SK-N-SH treated with all-trans-retinoic acid at 6 μM for 48 hours (cell line): ENCODE measurements at regions not wholly inside any gene's neighbourhood (a gene's known extent, or its start where the extent isn't known, plus 50 kb on each side); places are given as distances from the start of the nearest gene placed in this dataset.

Experiments used
- ATAC-seq: fragments of 200-7000 bp; cut with Tn5 transposase; 3 replicates; pipeline ENCODE4 v1.9.1; 2020; ENCODE audit warnings: mild to moderate bottlenecking, moderate library complexity
- ARNTL ChIP-seq: fragments of 450-650 bp; formaldehyde crosslinking; IDR thresholded peaks from 2 replicates; pipeline ENCODE4 v1.5.0; 2020; ENCODE audit warnings: low read depth, mild to moderate bottlenecking, moderate library complexity, borderline replicate concordance
- BACH2 ChIP-seq: fragments of 250-450 bp; sonication (Bioruptor Pico); IDR thresholded peaks from 2 replicates; pipeline ENCODE4 v1.9.0; 2021; ENCODE audit warnings: mild to moderate bottlenecking, borderline replicate concordance
- CREB5 ChIP-seq: fragments of 250-450 bp; sonication (Bioruptor Pico); IDR thresholded peaks from 2 replicates; pipeline ENCODE4 v1.5.1; 2020; ENCODE audit warnings: low read depth, mild to moderate bottlenecking, moderate library complexity
- CSDC2 ChIP-seq: fragments of 250-450 bp; sonication (Bioruptor Pico); IDR thresholded peaks from 2 replicates; pipeline ENCODE4 v1.5.0; 2020; ENCODE audit warnings: mild to moderate bottlenecking, moderate library complexity
- CSRNP3 ChIP-seq: fragments of 250-450 bp; sonication (Bioruptor Pico); IDR thresholded peaks from 2 replicates; pipeline ENCODE4 v1.5.1; 2021; ENCODE audit warnings: mild to moderate bottlenecking, moderate library complexity
- ESRRG ChIP-seq: fragments of 250-450 bp; sonication (Bioruptor Pico); IDR thresholded peaks from 2 replicates; pipeline ENCODE4 v1.6.1; 2021; ENCODE audit warnings: mild to moderate bottlenecking
- GLIS3 ChIP-seq: fragments of 250-450 bp; sonication (Bioruptor Pico); IDR thresholded peaks from 2 replicates; pipeline ENCODE4 v1.5.0; 2020; ENCODE audit warnings: mild to moderate bottlenecking, moderate library complexity
- ISL1 ChIP-seq: fragments of 250-450 bp; sonication (Bioruptor Pico); IDR thresholded peaks from 2 replicates; pipeline ENCODE4 v2.1.2; 2022; ENCODE audit warnings: mild to moderate bottlenecking, moderate library complexity
- OSR1 ChIP-seq: fragments of 250-450 bp; sonication (Bioruptor Pico); IDR thresholded peaks from 2 replicates; pipeline ENCODE4 v1.8.0; 2022; ENCODE audit warnings: moderate library complexity, mild to moderate bottlenecking, inconsistent platforms
- PATZ1 ChIP-seq: fragments of 250-450 bp; sonication (Bioruptor Pico); IDR thresholded peaks from 2 replicates; pipeline ENCODE4 v1.8.0; 2020; ENCODE audit warnings: mild to moderate bottlenecking, moderate library complexity, borderline replicate concordance
- PPARA ChIP-seq: fragments of 250-450 bp; sonication (Bioruptor Pico); IDR thresholded peaks from 2 replicates; pipeline ENCODE4 v1.5.0; 2020; ENCODE audit warnings: mild to moderate bottlenecking, borderline replicate concordance
- RARB ChIP-seq: fragments of 250-450 bp; sonication (Bioruptor Pico); IDR thresholded peaks from 2 replicates; pipeline ENCODE4 v1.8.0; 2021; ENCODE audit warnings: mild to moderate bottlenecking, moderate library complexity
- SNAI2 ChIP-seq: fragments of 250-450 bp; sonication (Bioruptor Pico); IDR thresholded peaks from 2 replicates; pipeline ENCODE4 v1.5.0; 2020; ENCODE audit warnings: mild to moderate bottlenecking, moderate library complexity
- TOX ChIP-seq: fragments of 250-450 bp; sonication (Bioruptor Pico); IDR thresholded peaks from 2 replicates; pipeline ENCODE4 v1.8.0; 2021; ENCODE audit warnings: mild to moderate bottlenecking, moderate library complexity, borderline replicate concordance
- TSHZ2 ChIP-seq: fragments of 250-450 bp; sonication (Bioruptor Pico); IDR thresholded peaks from 2 replicates; pipeline ENCODE4 v1.5.0; 2020; ENCODE audit warnings: mild to moderate bottlenecking, moderate library complexity
- ZC3H10 ChIP-seq: fragments of 250-450 bp; sonication (Bioruptor Pico); IDR thresholded peaks from 2 replicates; pipeline ENCODE4 v1.5.1; 2021; ENCODE audit warnings: mild to moderate bottlenecking, moderate library complexity
- ZFP3 ChIP-seq: fragments of 250-450 bp; sonication (Bioruptor Pico); IDR thresholded peaks from 2 replicates; pipeline ENCODE4 v1.5.0; 2020; ENCODE audit warnings: mild to moderate bottlenecking, moderate library complexity
- ZFP30 ChIP-seq: fragments of 450-650 bp; formaldehyde crosslinking; IDR thresholded peaks from 2 replicates; pipeline ENCODE4 v1.5.0; 2022; ENCODE audit warnings: mild to moderate bottlenecking, moderate library complexity
- ZNF565 ChIP-seq: fragments of 450-650 bp; formaldehyde crosslinking; conservative IDR thresholded peaks from 2 replicates; pipeline ENCODE4 v1.5.0; 2020; ENCODE audit warnings: low read depth, mild to moderate bottlenecking, moderate library complexity
- ZNF70 ChIP-seq: fragments of 450-650 bp; formaldehyde crosslinking; IDR thresholded peaks from 2 replicates; pipeline ENCODE4 v1.5.0; 2020; ENCODE audit warnings: mild to moderate bottlenecking, moderate library complexity
- ZNF8 ChIP-seq: fragments of 450-650 bp; formaldehyde crosslinking; IDR thresholded peaks from 2 replicates; pipeline ENCODE4 v1.5.0; 2020; ENCODE audit warnings: mild to moderate bottlenecking, moderate library complexity

GRCh38 chr18:25469489-25469888 is 117.5 kb upstream of the ZNF521 start:
- TF ChIP-seq ZNF8 (CRISPR knock-in tag) (no peak), GLIS3 (CRISPR knock-in tag) (no peak), ZFP30 (no peak), ZNF70 (CRISPR knock-in tag) (no peak), CSRNP3 (CRISPR knock-in tag) (no peak), TOX (CRISPR knock-in tag) (no peak), ZC3H10 (CRISPR knock-in tag) (no peak), RARB (CRISPR knock-in tag) (no peak), OSR1 (CRISPR knock-in tag) (no peak), BACH2 (CRISPR knock-in tag) (no peak), ZNF565 (CRISPR knock-in tag) (no peak), ZFP3 (CRISPR knock-in tag) (no peak), TSHZ2 (CRISPR knock-in tag) (no peak)
- no peak for ATAC-seq

- TF ChIP-seq CREB5 (CRISPR knock-in tag) (no peak), PPARA (CRISPR knock-in tag) (no peak), RARB (CRISPR knock-in tag) (no peak), ARNTL (CRISPR knock-in tag) (no peak), GLIS3 (CRISPR knock-in tag) (no peak), TSHZ2 (CRISPR knock-in tag) (no peak), OSR1 (CRISPR knock-in tag) (no peak), TOX (CRISPR knock-in tag) (no peak), CSRNP3 (CRISPR knock-in tag) (no peak), ESRRG (CRISPR knock-in tag) (no peak), CSDC2 (no peak), ZFP30 (no peak)
- peak; percentile 61 for ATAC-seq
Observed at GRCh38 chr18:25467226-25467987, 115.4 kb upstream of the ZNF521 start.

- ATAC-seq, result no peak
- TF ChIP-seq BACH2 (CRISPR knock-in tag) (no peak), SNAI2 (CRISPR knock-in tag) (no peak), PATZ1 (CRISPR knock-in tag) (no peak), ESRRG (CRISPR knock-in tag) (no peak), CREB5 (CRISPR knock-in tag) (no peak), CSDC2 (no peak), OSR1 (CRISPR knock-in tag) (no peak), CSRNP3 (CRISPR knock-in tag) (no peak), ISL1 (CRISPR knock-in tag) (no peak), ZNF70 (CRISPR knock-in tag) (no peak), GLIS3 (CRISPR knock-in tag) (no peak)
Observed at GRCh38 chr18:25465152-25465732, 113.3 kb upstream of the ZNF521 start.
